NCI-H345 (cell line): ENCODE measurements at regions not wholly inside any gene's neighbourhood (a gene's known extent, or its start where the extent isn't known, plus 50 kb on each side); places are given as distances from the start of the nearest gene placed in this dataset.
"Not testable (repeated sequence)": the region's sequence is repeated elsewhere in the genome, so short reads cannot be mapped to it uniquely, and the experiment has no call there.

ENCODE experiments used
- DNase-seq: peaks from one replicate; lab custom pipeline; 2025; lab: John Stamatoyannopoulos, UW

GRCh38 chr17:77796176-77796860 is 162.2 kb upstream of the TNRC6C start:
- no peak for DNase-seq

GRCh38 chr17:77798031-77798430 is 160.5 kb upstream of the TNRC6C start:
- DNase-seq = no peak

GRCh38 chr17:77798481-77798880 is 160.0 kb upstream of the TNRC6C start:
- DNase-seq = no peak

- no peak for DNase-seq
These were observed 157.7 kb upstream of the TNRC6C start for GRCh38 chr17:77800816-77801215.

GRCh38 chr17:77801545-77802332 is 156.8 kb upstream of the TNRC6C start:
- DNase-seq = no peak

GRCh38 chr17:77802333-77802615 is 156.2 kb upstream of the TNRC6C start:
- peak; percentile 17 for DNase-seq

- peak; percentile 75 for DNase-seq
These were observed 155.7 kb upstream of the TNRC6C start for GRCh38 chr17:77802811-77803220.

GRCh38 chr17:77803726-77804125 is 154.8 kb upstream of the TNRC6C start:
- no peak for DNase-seq

GRCh38 chr17:77804796-77805426 is 153.6 kb upstream of the TNRC6C start:
- no peak for DNase-seq

GRCh38 chr17:77805970-77806369 is 152.5 kb upstream of the TNRC6C start:
- DNase-seq = not testable (repeated sequence)

- no peak for DNase-seq
These were observed 151.3 kb upstream of the TNRC6C start for GRCh38 chr17:77807051-77807745.

- DNase-seq = no peak
These were observed 150.6 kb upstream of the TNRC6C start for GRCh38 chr17:77807746-77808441.

- DNase-seq = no peak
These were observed 149.6 kb upstream of the TNRC6C start for GRCh38 chr17:77808686-77809425.

GRCh38 chr17:77809814-77810213 is 148.7 kb upstream of the TNRC6C start:
- DNase-seq = no peak

- peak; percentile 56 for DNase-seq
These were observed 148.0 kb upstream of the TNRC6C start for GRCh38 chr17:77810536-77810935.

- no peak for DNase-seq
These were observed 147.0 kb upstream of the TNRC6C start for GRCh38 chr17:77811521-77811920.

- no peak for DNase-seq
These were observed 144.3 kb upstream of the TNRC6C start for GRCh38 chr17:77814091-77814772.

GRCh38 chr17:77815127-77815905 is 143.2 kb upstream of the TNRC6C start:
- DNase-seq = no peak

- DNase-seq = no peak
These were observed 140.6 kb upstream of the TNRC6C start for GRCh38 chr17:77817953-77818352.

GRCh38 chr17:77819497-77819896 is 139.0 kb upstream of the TNRC6C start:
- DNase-seq = peak; percentile 15
